Activated T-cell treated with anti-CD3 and anti-CD28 coated beads, Interleukin-2, amount 50 U/mL, for 72 hours (primary cell): ENCODE measurements at regions not wholly inside any gene's neighbourhood (a gene's known extent, or its start where the extent isn't known, plus 50 kb on each side); places are given as distances from the start of the nearest gene placed in this dataset.

Experiments used
- ATAC-seq, 2 donors: fragments of 150-1000 bp; cut with Tn5 transposase; replicated peaks in 1 of 2; 2 replicates each; pipeline ENCODE4 v1.10.0; 2021; ENCODE audit warnings: moderate library complexity in 2 of 2, mild to moderate bottlenecking in 1 of 2
- DNase-seq, 2 donors: peaks; one replicate each; pipeline ENCODE4 v3.0.0; 2021 to 2022; ENCODE audit warnings: mixed read lengths in 1 of 2
- H3K27ac Mint-ChIP-seq: one replicate; pipeline ENCODE4 v1.8.0; 2022; ENCODE audit warnings: mild to moderate bottlenecking, moderate library complexity, mixed read lengths
- H3K27me3 Mint-ChIP-seq: one replicate; pipeline ENCODE4 v1.8.0; 2022; ENCODE audit warnings: low read depth, mixed read lengths
- H3K36me3 Mint-ChIP-seq, 2 donors: one replicate each; pipeline ENCODE4 v1.8.0; 2022; ENCODE audit warnings: mixed read lengths in 2 of 2, mild to moderate bottlenecking in 1 of 2; ENCODE audit not compliant: insufficient read depth in 2 of 2
- H3K4me1 Mint-ChIP-seq: one replicate; pipeline ENCODE4 v1.8.0; 2022; ENCODE audit warnings: low read depth, mixed read lengths
- H3K4me3 Mint-ChIP-seq, 2 donors: one replicate each; pipeline ENCODE4 v1.8.0; 2022; ENCODE audit warnings: mild to moderate bottlenecking in 2 of 2, mixed read lengths in 2 of 2, moderate library complexity in 2 of 2
- H3K9me3 Mint-ChIP-seq, 2 donors: one replicate each; pipeline ENCODE4 v1.8.0; 2022; ENCODE audit warnings: mixed read lengths in 2 of 2

DNA sequence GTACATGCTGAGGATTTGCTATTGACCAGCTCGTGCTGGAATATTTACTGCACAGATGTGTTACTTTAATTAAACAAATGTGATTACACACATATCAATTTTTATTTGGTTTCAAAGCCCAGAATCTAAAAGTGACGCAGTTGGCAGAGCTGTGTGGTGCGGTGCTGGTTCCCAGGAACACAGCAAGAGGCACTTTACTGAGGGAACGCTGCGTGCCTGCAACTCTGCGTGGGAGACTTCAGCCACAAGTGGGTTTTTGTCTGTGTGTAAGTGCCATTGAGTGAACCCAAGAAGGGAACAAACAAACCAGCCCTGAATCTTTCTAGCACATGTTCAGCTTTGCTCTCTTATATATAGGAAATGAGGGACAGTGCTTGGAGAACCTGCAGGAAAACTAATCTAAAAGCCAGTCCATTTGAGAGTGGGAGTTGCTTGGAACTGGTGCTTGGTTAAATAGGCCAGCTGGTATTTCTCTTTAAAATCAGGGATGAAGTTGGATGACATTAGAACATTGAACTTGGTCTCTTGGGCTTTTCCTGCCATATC lies 196.6 kb upstream of the CELF4 start:
- Mint-ChIP-seq H3K4me3 (no peak overlapping the region), H3K9me3 (peaks cover 0 to 6% of the 10 kb centered on the region in 2 donors), H3K27ac (no peak overlapping the region), H3K4me1 (no peaks in the 10 kb centered on the region), H3K36me3 (no peaks in the 10 kb centered on the region), H3K27me3 (no peaks in the 10 kb centered on the region)
- DNase-seq = no peak
- ATAC-seq = no peak

DNA sequence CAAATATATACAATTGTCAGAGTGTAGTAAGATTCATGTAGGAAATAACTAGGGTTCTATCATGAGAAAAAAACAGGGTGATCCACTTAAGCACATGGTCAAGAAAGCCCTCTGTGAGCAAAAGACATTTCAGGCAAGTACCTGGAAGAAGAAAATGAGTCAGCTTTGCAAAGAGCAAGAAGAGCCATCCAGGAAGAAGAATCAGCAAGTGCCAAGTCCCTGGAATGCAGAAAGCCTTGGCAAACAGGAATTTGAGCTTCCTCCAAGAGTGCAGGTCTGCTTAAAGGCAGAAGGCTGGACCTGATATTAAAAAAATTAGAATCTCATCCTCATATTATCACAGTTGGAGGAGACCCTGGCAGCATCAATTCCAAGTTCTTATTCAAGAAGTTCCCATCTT lies 188.5 kb upstream of the CELF4 start:
- Mint-ChIP-seq H3K9me3 (peaks cover 2 to 14% of the 10 kb centered on the region in 2 donors), H3K27ac (no peak overlapping the region), H3K36me3 (no peaks in the 10 kb centered on the region), H3K4me1 (no peaks in the 10 kb centered on the region), H3K27me3 (peaks cover 4% of the 10 kb centered on the region), H3K4me3 (no peak overlapping the region)
- ATAC-seq (no peak), DNase-seq (no peak)

DNA sequence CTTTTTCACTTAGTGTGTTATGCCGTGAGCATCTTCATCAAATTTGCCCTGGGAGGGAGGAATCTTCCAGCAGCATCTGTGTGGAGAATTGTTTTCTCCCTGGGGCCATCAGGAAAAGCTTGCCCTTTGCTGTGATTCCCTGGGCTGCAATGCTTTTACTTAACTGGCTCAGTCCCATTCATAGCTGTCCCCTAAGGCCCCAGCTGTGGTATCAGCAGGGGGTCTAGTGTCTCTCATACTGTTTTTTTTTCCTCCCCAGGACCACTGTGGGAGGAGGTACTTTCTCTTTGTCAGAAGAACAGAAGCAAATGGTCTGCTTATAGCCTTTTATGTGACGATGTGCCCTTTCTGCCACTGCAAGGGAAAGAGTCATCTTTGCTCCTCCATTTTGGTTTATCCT lies 176.8 kb upstream of the CELF4 start:
- H3K9me3 Mint-ChIP-seq = peaks cover 0 to 3% of the 10 kb centered on the region in 2 donors
- no peak overlapping the region for H3K4me3 Mint-ChIP-seq
- H3K27me3 Mint-ChIP-seq = no peaks in the 10 kb centered on the region
- H3K4me1 Mint-ChIP-seq = no peaks in the 10 kb centered on the region
- H3K36me3 Mint-ChIP-seq = no peaks in the 10 kb centered on the region
- no peak overlapping the region for H3K27ac Mint-ChIP-seq
- ATAC-seq (no peak), DNase-seq (no peak)

DNA sequence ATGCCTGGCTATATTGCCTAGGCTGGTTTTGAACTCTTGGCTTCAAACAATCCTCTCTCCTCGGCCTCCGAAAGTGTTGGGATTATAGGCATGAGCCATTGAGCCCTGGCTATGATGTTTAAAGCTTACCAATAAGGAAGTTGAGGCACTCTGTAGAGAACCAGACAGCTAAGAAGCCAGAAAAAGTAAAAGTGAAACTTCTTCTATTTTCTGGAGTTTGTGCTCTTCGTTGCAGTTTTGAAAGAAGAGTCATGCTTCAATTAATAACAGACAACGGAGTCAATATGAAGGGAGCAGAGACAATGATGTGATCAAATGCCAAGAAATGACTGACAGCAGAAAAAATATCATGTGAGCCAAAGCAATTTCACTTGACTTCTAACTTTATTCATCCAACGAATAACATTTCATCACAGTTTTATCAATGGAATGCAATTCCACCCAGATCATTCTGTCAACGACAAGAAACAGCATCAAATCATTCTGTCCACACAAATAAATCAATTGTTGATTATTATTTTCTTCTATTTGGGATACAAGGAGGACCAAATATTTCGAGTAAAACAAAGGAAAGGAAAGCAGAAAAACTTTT lies 175.5 kb upstream of the CELF4 start:
- H3K4me1 Mint-ChIP-seq = no peaks in the 10 kb centered on the region
- DNase-seq (no peak), ATAC-seq (no peak)
- no peaks in the 10 kb centered on the region for H3K27me3 Mint-ChIP-seq
- H3K4me3 Mint-ChIP-seq = no peak overlapping the region
- H3K27ac Mint-ChIP-seq = no peak overlapping the region
- no peaks in the 10 kb centered on the region for H3K36me3 Mint-ChIP-seq
- peaks cover 0 to 5% of the 10 kb centered on the region in 2 donors for H3K9me3 Mint-ChIP-seq

DNA sequence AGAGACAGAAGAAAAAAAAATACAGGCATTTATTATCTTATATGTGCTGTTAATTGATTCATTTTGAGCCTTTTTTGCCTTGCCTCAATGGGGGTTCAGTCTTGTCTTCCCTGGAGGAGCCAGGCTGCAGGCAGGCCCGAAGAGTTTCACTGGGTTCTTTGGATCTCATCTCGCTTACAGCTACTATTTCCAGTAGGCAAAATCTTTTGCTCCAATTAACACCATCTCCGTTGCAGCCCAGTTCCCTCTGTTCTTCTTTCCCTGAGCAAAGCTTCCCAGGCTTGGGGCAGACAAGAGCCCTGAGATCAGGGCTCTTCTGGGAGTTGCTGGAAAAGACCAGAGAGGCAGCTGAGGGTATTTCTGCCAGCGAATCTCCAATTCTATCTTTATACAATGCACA lies 168.8 kb upstream of the CELF4 start:
- peaks cover 4 to 9% of the 10 kb centered on the region in 2 donors for H3K9me3 Mint-ChIP-seq
- ATAC-seq (no peak), DNase-seq (no peak)
- no peak overlapping the region for H3K27ac Mint-ChIP-seq
- no peaks in the 10 kb centered on the region for H3K4me1 Mint-ChIP-seq
- no peak overlapping the region for H3K4me3 Mint-ChIP-seq
- no peaks in the 10 kb centered on the region for H3K27me3 Mint-ChIP-seq
- no peaks in the 10 kb centered on the region for H3K36me3 Mint-ChIP-seq

DNA sequence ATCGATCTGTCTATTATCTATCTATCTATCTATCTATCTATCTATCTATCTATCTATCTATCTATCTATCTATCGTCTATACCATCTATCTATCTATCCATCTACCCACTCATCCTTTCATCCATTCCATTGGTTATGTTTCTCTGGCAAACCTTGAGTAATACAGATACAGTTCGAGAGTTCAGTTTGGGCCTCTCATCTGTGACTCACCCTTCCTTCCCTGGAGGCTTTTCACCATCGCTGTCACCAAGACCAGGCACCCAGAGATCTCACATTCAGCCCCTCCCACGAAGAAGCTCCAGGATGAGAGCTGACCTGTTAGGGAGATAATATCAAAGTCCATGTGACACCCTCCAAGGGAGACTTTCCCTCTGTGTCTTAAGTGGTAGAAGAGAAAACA lies 164.1 kb upstream of the CELF4 start:
- H3K27me3 Mint-ChIP-seq = no peaks in the 10 kb centered on the region
- no peaks in the 10 kb centered on the region for H3K4me1 Mint-ChIP-seq
- no peak overlapping the region for H3K4me3 Mint-ChIP-seq
- H3K27ac Mint-ChIP-seq = no peak overlapping the region
- DNase-seq (no peak), ATAC-seq (no peak)
- H3K9me3 Mint-ChIP-seq = peaks cover 4% of the 10 kb centered on the region in 2 donors
- H3K36me3 Mint-ChIP-seq = no peaks in the 10 kb centered on the region

DNA sequence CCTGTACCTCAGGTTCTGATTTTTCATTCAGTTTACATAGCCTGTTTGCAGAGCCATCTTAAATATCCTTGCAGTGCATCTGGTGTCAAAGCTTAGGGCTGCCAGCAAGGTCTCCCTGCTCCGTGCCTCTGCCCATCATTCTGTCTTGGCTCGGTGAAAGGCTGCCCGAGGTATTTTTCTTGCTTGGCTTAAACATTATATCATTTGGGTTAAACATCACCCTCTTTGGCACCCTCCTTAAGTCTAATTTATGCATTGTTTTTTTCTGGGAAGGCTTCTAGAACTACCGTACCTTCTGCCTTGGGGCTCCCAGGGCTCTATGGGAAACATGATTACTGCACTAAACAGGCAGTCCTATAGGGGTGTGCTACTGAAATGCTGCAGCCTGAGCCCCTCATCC lies 158.6 kb upstream of the CELF4 start:
- DNase-seq = no peak
- no peak for ATAC-seq
- Mint-ChIP-seq H3K4me1 (no peaks in the 10 kb centered on the region), H3K27ac (no peak overlapping the region), H3K4me3 (no peak overlapping the region), H3K27me3 (no peaks in the 10 kb centered on the region), H3K36me3 (no peaks in the 10 kb centered on the region), H3K9me3 (peaks cover 3% of the 10 kb centered on the region in 2 donors)

DNA sequence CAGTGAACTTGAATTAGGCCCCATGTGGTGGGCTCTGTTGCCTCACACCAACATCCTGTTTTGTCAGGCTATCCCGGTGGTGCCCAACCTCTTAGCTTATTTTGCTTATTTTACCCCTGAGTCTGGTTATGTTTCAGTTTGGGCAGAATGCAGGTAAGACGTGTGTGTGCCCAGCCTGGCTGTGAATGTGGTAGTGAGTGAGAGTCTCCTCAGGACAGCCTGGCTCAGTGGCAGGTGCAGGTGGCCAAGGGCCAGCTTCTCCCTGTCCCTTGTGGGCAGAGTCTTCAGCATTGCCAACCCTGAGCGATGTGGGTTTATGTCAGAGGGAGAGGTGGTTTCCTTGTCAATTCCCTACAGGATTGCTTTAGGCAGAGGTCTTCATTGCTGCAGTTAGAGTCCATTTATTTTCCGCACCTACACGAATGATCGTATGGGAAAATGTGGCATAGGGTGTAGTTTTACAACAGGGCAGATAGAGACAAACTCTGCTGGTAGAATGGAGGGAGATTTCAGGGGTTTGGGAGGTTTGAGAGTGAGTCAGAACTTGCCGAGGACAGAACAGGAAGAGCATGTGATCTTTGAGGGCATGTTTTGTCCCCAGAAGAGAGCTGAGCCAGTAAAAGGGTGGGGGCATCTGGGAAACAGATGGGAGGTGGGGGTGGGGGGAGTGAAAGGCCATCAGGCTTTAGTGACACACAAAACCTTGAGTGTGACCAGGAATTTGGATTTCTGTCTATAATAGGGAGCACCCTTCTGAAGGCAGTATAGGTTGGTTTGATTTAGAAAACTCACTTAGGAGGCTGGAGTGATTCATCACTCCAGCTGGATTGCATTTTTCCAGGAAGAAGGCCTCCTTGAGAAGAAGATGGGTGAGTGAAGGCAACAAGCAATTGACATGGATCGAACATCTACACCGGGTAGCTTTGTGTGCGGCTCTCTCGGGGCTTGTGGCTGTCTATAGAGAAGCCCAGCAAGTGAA lies 156.2 kb upstream of the CELF4 start:
- no peak overlapping the region for H3K27ac Mint-ChIP-seq
- DNase-seq (no peak), ATAC-seq (no peak)
- H3K9me3 Mint-ChIP-seq = peaks cover 3% of the 10 kb centered on the region in 2 donors
- no peaks in the 10 kb centered on the region for H3K27me3 Mint-ChIP-seq
- H3K36me3 Mint-ChIP-seq = no peaks in the 10 kb centered on the region
- H3K4me3 Mint-ChIP-seq = no peak overlapping the region
- no peaks in the 10 kb centered on the region for H3K4me1 Mint-ChIP-seq

DNA sequence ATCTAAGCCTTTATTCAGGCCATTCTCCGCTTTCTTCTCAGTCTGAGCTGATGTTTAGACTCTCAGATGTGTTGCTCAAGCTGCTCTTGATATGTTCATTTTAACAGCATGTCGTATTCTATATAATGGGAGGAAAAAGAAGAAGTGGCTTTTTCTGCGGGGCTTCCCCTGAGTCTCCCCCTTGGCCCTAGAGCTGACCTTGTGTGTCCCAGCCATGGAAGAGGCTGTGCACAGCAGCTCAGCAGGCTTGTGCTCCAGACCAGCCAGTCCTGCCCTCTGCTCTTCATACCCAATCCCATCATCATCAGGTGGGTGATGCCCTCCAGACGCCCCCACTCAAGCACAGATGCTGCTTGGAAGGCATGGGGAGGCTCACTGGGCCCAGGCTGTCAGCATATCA lies 155.1 kb upstream of the CELF4 start:
- no peak for ATAC-seq
- DNase-seq = no peak
- Mint-ChIP-seq H3K9me3 (peaks cover 3% of the 10 kb centered on the region in 2 donors), H3K27ac (no peak overlapping the region), H3K36me3 (no peaks in the 10 kb centered on the region), H3K4me1 (no peaks in the 10 kb centered on the region), H3K27me3 (no peaks in the 10 kb centered on the region), H3K4me3 (no peak overlapping the region)

DNA sequence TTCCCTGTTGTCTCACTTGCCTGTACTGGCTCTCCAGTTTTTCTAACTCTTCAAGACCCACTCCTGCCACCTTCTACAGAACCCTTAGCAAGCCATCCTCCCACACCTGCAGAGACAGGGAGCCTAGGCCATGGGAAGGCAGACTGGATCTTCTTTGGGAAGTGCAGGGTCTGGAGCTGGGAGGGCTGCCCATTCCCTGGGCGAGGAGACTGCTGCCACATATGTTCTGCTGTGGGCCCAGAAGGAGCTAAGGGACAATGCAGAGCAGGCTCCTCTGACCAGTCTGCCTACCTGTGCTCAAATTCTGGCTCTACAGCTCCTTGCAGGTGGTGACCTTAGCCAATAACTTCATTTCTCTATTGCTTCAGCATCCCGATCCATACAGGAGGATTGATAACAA lies 152.1 kb upstream of the CELF4 start:
- DNase-seq (no peak), ATAC-seq (no peak)
- H3K36me3 Mint-ChIP-seq = no peaks in the 10 kb centered on the region
- no peaks in the 10 kb centered on the region for H3K27me3 Mint-ChIP-seq
- H3K4me1 Mint-ChIP-seq = no peaks in the 10 kb centered on the region
- H3K27ac Mint-ChIP-seq = no peak overlapping the region
- H3K4me3 Mint-ChIP-seq = no peak overlapping the region
- peaks cover 0 to 7% of the 10 kb centered on the region in 2 donors for H3K9me3 Mint-ChIP-seq

DNA sequence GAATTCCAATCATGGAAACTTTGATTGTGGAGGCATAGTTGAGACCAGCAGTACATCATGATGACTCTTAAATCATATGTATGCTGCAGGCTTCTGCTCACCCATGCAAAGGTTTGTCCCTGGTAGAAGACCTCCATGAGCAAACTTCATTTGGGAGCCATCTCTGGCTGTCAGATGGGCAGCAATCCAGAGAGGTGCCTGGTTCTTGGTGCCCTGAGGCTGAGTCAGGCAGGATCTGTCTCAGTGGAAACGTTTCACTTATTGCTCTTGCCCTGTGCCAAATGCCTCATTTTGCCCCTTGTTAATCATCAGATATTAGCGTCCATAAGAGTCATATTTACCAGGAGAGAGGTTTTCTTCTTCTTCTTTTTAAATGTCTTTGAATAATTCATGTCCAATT lies 151.5 kb upstream of the CELF4 start:
- no peak overlapping the region for H3K27ac Mint-ChIP-seq

DNA sequence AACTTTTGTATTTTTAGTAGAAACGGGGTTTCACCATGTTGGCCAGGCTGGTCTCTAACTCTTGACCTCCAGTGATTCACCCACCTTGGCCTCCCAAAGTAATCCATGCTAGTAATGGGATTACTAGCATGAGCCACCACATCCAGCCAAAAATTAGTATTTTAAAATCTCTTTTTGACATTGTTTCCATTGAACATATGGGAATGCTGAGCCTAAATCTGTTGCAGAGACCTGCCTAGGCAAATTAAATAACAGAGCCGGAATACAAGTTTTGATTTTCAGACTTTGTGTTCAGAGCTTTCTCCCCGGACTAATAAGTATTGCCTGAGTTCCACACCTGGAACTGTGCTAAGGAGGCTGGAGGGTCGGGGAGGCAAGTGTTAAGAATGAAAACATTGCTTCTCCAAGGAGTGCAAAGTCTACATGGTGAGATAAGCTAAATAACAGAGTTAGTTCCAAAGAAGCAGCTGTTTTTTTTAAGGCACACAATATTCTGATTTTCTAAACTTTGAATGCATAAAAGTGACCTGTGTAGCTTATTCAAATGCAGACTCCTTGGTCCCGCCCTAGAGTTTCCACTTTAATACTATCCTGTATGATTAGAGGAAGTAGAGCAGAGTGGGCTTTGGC lies 150.6 kb upstream of the CELF4 start:
- no peaks in the 10 kb centered on the region for H3K4me1 Mint-ChIP-seq
- no peak overlapping the region for H3K4me3 Mint-ChIP-seq
- ATAC-seq (no peak), DNase-seq (no peak)
- H3K36me3 Mint-ChIP-seq = no peaks in the 10 kb centered on the region
- no peaks in the 10 kb centered on the region for H3K27me3 Mint-ChIP-seq
- no peak overlapping the region for H3K27ac Mint-ChIP-seq
- H3K9me3 Mint-ChIP-seq = peaks cover 0 to 5% of the 10 kb centered on the region in 2 donors

More for the DNA sequence above, 151.5 kb upstream of the CELF4 start:
- Mint-ChIP-seq H3K4me3 (no peak overlapping the region), H3K4me1 (no peaks in the 10 kb centered on the region), H3K36me3 (no peaks in the 10 kb centered on the region), H3K9me3 (peaks cover 0 to 7% of the 10 kb centered on the region in 2 donors), H3K27me3 (no peaks in the 10 kb centered on the region)
- no peak for ATAC-seq
- no peak for DNase-seq

DNA sequence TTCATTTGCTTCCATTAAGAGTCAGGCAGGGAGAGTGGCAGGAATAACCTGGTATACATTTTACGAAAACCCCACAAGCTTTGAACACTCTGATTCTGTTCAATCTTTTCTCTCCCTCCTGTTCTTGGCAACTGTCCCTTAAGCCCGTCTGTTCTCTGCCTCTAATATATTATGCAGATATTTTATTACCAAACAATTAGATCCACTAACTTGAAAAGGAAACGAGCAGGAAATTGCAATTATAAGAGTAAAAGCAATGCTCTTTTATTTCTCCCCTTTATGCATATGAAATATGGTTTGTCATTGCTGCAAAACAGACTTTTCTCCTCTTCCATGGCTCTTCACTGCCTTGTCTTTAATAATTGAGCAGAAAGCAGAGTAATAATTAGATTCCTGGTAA lies 149.1 kb upstream of the CELF4 start:
- H3K9me3 Mint-ChIP-seq = peaks cover 0 to 4% of the 10 kb centered on the region in 2 donors
- DNase-seq = no peak
- no peak for ATAC-seq
- H3K27ac Mint-ChIP-seq = no peak overlapping the region
- H3K4me1 Mint-ChIP-seq = no peaks in the 10 kb centered on the region
- H3K36me3 Mint-ChIP-seq = no peaks in the 10 kb centered on the region
- H3K4me3 Mint-ChIP-seq = no peak overlapping the region
- no peaks in the 10 kb centered on the region for H3K27me3 Mint-ChIP-seq
